Coronary artery (tissue), 2 donors: ENCODE measurements at regions not wholly inside any gene's neighbourhood (a gene's known extent, or its start where the extent isn't known, plus 50 kb on each side); places are given as distances from the start of the nearest gene placed in this dataset.

Experiments used
- DNase-seq: peaks from one replicate; pipeline ENCODE4 v3.0.0-alpha.2; 2017; ENCODE audit warnings: low spot score
- H3K27ac ChIP-seq, 2 donors: fragments of 200-600 bp; sonication (generic); one replicate each; pipeline ENCODE4 v1.5.1; 2016 to 2019
- H3K4me3 ChIP-seq: fragments of 200-600 bp; sonication (generic); 2 replicates; pipeline ENCODE4 v1.5.1; 2016; ENCODE audit warnings: mild to moderate bottlenecking, moderate library complexity
- TF ChIP-seq, protein P1 (sequence below): fragments of 200-600 bp; sonication (generic); IDR thresholded peaks from one replicate; pipeline ENCODE4 v1.5.1; 2019; ENCODE audit warnings: antibody characterized with exemption

DNA sequence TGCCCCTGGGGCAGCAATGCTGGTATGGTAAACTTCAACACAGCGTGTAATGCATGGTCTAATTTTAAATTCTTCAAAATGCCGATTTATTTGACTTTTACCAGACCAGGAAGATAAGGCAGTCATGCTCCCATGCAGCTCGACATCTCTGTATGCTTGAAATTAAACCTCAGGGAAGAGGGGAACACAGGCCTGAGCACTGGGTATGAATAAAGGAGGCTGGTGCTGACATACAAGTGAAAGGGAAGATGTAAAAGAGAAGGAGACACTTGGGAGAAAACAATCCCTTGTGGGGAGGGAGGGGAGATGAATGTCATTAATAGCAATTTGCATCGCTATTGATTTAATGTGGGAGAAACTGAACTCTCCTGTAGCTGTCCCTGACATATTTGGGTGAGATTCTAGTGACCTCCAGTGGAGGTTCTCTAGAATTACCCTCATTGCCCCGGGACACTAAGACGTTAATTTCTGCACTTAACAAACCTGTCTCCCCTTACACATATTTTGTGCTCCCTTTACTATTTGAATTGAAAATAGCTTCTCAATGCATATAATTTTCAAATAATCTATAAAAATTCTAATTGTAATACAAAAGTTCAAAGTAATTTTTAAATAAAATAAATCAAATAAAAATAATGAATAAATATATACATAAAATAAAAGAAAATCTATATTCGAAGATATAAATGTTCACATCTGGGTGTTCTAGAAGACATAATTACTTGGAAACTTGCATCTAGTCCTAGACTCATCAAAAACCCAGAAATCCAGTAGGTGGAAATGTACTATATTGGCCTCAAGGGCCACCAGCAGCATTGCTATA lies 283.1 kb downstream of the LMX1A start:
- H3K4me3 ChIP-seq = no peak overlapping the region
- H3K27ac ChIP-seq = no peak overlapping the region
- TF ChIP-seq, protein P1, sequence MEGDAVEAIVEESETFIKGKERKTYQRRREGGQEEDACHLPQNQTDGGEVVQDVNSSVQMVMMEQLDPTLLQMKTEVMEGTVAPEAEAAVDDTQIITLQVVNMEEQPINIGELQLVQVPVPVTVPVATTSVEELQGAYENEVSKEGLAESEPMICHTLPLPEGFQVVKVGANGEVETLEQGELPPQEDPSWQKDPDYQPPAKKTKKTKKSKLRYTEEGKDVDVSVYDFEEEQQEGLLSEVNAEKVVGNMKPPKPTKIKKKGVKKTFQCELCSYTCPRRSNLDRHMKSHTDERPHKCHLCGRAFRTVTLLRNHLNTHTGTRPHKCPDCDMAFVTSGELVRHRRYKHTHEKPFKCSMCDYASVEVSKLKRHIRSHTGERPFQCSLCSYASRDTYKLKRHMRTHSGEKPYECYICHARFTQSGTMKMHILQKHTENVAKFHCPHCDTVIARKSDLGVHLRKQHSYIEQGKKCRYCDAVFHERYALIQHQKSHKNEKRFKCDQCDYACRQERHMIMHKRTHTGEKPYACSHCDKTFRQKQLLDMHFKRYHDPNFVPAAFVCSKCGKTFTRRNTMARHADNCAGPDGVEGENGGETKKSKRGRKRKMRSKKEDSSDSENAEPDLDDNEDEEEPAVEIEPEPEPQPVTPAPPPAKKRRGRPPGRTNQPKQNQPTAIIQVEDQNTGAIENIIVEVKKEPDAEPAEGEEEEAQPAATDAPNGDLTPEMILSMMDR = peak; percentile 34
- DNase-seq = no peak

DNA sequence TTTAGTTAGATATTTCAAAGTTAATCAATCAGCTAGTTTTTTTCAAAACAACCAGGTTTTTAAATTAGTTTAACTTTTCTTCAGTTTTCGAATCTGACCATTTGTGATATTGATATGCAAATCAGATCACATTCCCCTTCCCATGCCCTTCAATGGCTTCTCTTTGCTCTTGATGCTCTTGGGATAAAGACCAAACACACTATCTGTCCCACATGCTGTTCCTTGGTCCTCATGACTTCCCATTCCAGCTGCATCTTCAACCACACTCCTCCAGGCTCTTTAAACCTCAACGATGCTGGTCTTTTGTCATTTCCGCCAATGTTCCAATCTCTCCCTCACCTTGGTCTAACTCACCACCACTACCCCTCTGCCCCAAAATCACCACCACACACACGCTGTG lies 285.8 kb downstream of the LMX1A start:
- H3K4me3 ChIP-seq = no peak overlapping the region
- no peak overlapping the region for H3K27ac ChIP-seq
- no peak for DNase-seq
- TF ChIP-seq, protein P1 = no peak

DNA sequence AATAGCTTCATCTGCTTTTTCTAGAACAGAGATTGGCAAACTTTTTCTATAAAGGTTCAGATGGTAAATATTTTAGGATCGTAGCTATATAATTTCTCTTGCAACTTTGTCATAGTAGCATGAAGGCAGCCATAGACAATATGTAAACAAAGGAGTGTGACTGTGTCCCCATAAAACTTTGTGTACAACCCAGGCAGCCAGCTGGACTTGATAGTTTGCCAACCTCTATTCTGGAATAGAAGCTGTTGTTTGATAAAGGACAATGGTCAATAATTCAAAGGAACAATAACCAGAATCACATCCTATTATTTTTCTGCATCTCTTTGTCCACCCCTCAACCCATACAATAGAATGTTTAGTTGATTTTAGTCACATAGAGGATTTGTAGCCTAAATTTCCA lies 286.7 kb downstream of the LMX1A start:
- DNase-seq = no peak
- Histone ChIP-seq H3K27ac (no peak overlapping the region), H3K4me3 (no peak overlapping the region)
- TF ChIP-seq, protein P1 = no peak

DNA sequence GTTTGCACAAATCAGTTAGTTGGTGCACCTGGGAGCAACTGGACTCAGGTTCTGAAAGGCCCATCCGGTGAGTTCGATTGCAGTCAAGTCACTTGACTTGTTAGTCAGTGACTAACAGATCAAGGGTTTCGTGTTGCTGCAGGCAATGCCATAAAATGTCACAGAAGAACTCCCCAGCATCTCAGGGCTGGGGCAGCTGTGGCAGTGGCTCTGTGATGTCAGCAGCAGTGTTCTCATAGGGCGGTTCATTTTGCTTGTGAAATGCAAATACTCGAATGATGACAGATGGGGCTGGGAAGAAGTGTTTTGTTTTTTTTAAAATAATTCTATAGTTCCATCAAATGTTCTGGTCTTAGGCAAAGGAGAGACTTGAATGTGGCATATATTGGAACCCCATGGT lies 287.8 kb downstream of the LMX1A start:
- TF ChIP-seq, protein P1 = no peak
- H3K4me3 ChIP-seq = no peak overlapping the region
- DNase-seq = no peak
- no peak overlapping the region for H3K27ac ChIP-seq

DNA sequence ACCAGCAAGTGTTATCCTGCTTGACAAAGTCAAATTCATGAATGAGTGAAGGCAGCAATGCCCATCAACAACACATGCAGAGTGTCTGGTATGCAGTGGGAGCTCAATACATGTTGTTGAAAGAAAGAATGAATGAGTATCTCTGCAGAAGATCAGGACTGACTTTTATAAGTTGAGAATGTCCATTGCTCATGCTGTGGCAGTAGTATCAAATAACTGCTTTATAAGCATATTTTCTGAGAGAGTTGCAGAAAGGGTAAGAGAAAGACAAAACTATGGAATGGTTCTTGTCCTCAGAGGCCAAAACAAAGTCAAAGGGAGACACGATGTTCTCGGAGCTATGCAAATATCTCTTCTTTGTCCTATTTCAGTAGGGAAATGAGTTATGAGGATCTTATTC lies 288.7 kb downstream of the LMX1A start:
- no peak for DNase-seq
- no peak overlapping the region for H3K4me3 ChIP-seq
- no peak overlapping the region for H3K27ac ChIP-seq
- TF ChIP-seq, protein P1 = no peak

DNA sequence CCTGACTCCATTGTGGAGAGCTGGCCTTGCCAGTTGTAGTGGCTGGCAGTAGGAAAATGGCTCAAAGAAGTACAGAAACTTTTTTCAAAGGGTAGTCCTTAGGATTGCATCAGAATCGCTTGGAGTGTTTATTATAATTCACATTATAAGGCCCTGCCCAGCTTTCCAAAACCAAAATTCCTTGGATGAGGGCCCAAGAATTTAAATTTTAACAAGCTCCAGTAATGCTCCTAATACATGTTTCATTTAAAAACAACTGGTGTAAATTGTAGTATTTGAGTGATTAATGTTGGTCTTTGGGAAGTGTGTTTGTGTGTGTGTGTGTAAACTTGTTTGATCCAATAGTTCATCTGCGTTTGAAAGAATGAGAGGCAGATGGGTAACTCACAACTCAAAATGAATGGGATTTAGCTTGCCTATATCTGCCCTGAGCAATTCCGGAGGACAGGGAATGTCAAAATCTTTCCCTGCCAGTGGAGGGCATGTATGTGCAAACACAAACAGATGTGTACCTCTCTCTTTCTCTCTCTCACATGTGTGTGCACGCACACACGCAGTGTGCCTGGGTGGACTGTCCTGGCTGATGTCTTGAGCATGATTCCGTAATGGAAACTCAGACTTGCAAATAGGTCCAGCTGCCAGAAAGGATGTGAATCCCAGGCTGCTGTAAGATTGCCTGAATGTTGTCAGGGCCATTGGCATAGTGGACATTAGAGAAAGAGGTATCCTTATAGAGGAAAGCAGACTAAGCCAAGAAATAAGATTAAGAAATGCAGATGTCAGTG lies 293.1 kb downstream of the LMX1A start:
- DNase-seq = no peak
- Histone ChIP-seq H3K27ac (no peak overlapping the region), H3K4me3 (no peak overlapping the region)
- TF ChIP-seq, protein P1 = no peak
